ENCODE measurements at regions not wholly inside any gene's neighbourhood (a gene's known extent, or its start where the extent isn't known, plus 50 kb on each side); places are given as distances from the start of the nearest gene placed in this dataset.
A peak's percentile ranks its signal among the peaks of the same experiment; 100 is the strongest.

DNA sequence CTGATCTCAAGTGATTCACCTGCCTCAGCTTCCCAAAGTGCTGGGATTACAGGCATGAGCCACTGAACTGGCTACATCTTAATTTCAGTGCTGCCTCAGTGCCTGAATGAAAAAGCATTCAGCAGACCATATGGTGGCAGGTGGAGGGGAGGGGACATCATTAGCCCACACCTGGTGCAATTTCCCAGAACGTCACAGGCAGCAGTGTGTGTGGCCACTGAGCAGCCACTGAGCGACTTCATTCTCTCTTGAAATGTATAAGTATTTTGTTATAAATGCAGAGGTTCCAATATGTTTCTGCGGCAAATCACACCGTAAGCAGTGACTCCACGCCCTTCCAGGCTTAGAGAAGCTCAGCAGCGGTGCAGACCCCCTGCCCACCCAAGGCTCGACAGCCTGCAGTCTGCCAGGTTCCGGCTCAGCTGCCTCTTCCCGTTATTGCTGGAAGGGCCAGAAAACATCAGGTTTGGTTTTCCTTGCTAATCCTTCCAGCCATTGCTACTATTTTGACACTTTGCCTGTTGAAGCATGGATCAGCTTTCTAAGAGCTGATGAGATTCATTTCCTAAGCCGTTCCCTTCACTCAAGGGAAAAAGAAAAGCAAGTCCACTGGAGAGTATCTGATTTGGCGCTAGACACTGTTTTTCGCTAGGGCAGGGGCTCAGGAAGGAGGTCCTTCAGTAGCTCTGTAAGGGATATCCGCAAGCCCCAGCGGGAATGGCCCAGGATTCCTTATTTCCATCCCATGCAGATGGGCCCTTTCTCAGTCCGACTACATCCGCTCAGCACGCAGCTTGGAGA, 250.7 kb downstream of the VAPA start:
- TF ChIP-seq CTCF (IDR thresholded peaks at IDR 0.05; ENCODE audit: borderline replicate concordance, extremely low read depth, insufficient read depth) = no peak
- H3K4me3 ChIP-seq (ENCODE audit: low read length in 3 of 3) = no peak overlapping the region
- no peaks in the 10 kb centered on the region for H3K4me1 ChIP-seq (ENCODE audit: control insufficient read depth in 2 of 3, insufficient read depth in 2 of 3, low read depth in 1 of 3, low read length in 3 of 3)
- peak in 2 of 5 donors; percentile 20 to 32 for DNase-seq
- no peaks in the 10 kb centered on the region for H3K9me3 ChIP-seq (ENCODE audit: control insufficient read depth in 2 of 3, insufficient read depth in 1 of 3, low read length in 3 of 3)
- no peaks in the 10 kb centered on the region for H3K36me3 ChIP-seq (ENCODE audit: control insufficient read depth in 2 of 3, insufficient read depth in 3 of 3, low read length in 3 of 3)
- no peaks in the 10 kb centered on the region for H3K27me3 ChIP-seq (ENCODE audit: control insufficient read depth, insufficient read depth, low read length)
- intact Hi-C loops (cut with DNase I) = no loop called here
- H3K27ac ChIP-seq (ENCODE audit: low read depth in 2 of 2, low read length in 2 of 2) = no peak overlapping the region
- FAIRE-seq = no peak
- no peak overlapping the region for H3K9ac ChIP-seq (ENCODE audit: low read length in 3 of 3)

- FAIRE-seq = no peak
- Histone ChIP-seq H3K27me3 (ENCODE audit: control insufficient read depth, insufficient read depth, low read length) (no peaks in the 10 kb centered on the region), H3K36me3 (ENCODE audit: control insufficient read depth in 2 of 3, insufficient read depth in 3 of 3, low read length in 3 of 3) (no peaks in the 10 kb centered on the region), H3K4me3 (ENCODE audit: low read length in 3 of 3) (no peak overlapping the region), H3K4me1 (ENCODE audit: control insufficient read depth in 2 of 3, insufficient read depth in 2 of 3, low read depth in 1 of 3, low read length in 3 of 3) (no peaks in the 10 kb centered on the region), H3K9me3 (ENCODE audit: control insufficient read depth in 2 of 3, insufficient read depth in 1 of 3, low read length in 3 of 3) (no peaks in the 10 kb centered on the region), H3K9ac (ENCODE audit: low read length in 3 of 3) (no peak overlapping the region), H3K27ac (ENCODE audit: low read depth in 2 of 2, low read length in 2 of 2) (no peak overlapping the region)
- DNase-seq = no peak
- intact Hi-C loops (cut with DNase I) = no loop called here
- no peak for TF ChIP-seq CTCF (IDR thresholded peaks at IDR 0.05; ENCODE audit: borderline replicate concordance, extremely low read depth, insufficient read depth)
Observed at GRCh38 chr18:10166164-10166807, 252.5 kb downstream of the VAPA start.

- no peaks in the 10 kb centered on the region for H3K27me3 ChIP-seq (ENCODE audit: control insufficient read depth, insufficient read depth, low read length)
- no peaks in the 10 kb centered on the region for H3K4me1 ChIP-seq (ENCODE audit: control insufficient read depth in 2 of 3, insufficient read depth in 2 of 3, low read depth in 1 of 3, low read length in 3 of 3)
- no peak for TF ChIP-seq CTCF (IDR thresholded peaks at IDR 0.05; ENCODE audit: borderline replicate concordance, extremely low read depth, insufficient read depth)
- no peak overlapping the region for H3K9ac ChIP-seq (ENCODE audit: low read length in 3 of 3)
- no peak overlapping the region for H3K27ac ChIP-seq (ENCODE audit: low read depth in 2 of 2, low read length in 2 of 2)
- H3K9me3 ChIP-seq (ENCODE audit: control insufficient read depth in 2 of 3, insufficient read depth in 1 of 3, low read length in 3 of 3) = no peaks in the 10 kb centered on the region
- no peaks in the 10 kb centered on the region for H3K36me3 ChIP-seq (ENCODE audit: control insufficient read depth in 2 of 3, insufficient read depth in 3 of 3, low read length in 3 of 3)
- no peak overlapping the region for H3K4me3 ChIP-seq (ENCODE audit: low read length in 3 of 3)
- FAIRE-seq (no peak), DNase-seq (no peak)
- intact Hi-C loops (cut with DNase I) = no loop called here
Observed at GRCh38 chr18:10167759-10168158, 253.9 kb downstream of the VAPA start.

Data from kidney (tissue), 13 donors.